Panc1 (cell line): ENCODE measurements at regions not wholly inside any gene's neighbourhood (a gene's known extent, or its start where the extent isn't known, plus 50 kb on each side); places are given as distances from the start of the nearest gene placed in this dataset.

Source experiments
- ATAC-seq: fragments of 200-7000 bp; cut with Tn5 transposase; 2 replicates; pipeline ENCODE4 v1.9.1; 2020; ENCODE audit warnings: mild to moderate bottlenecking, moderate library complexity
- BruUV-seq: library from RNA; stranded (reverse); fragments of 400-500 nt; replicated peaks from 2 replicates; lab custom pipeline; 2021; lab: Mats Ljungman, UMichigan
- CTCF ChIA-PET: fragments of 300-600 bp; sonication (Branson Sonifier 250); formaldehyde crosslinking; loops from one replicate; lab custom pipeline; 2022; ENCODE audit warnings: antibody characterized with exemption; lab: Charles Lee
- POLR2A ChIA-PET: fragments of 300-600 bp; sonication (Branson Sonifier 250); formaldehyde crosslinking; loops from one replicate; lab custom pipeline; 2022; ENCODE audit warnings: antibody characterized with exemption; lab: Charles Lee
- DNase-seq: peaks from one replicate; pipeline ENCODE4 v3.0.0-alpha.2; 2010; ENCODE audit warnings: low read depth, low spot score
- H3K27ac ChIP-seq: 2 replicates; pipeline ENCODE4 v1.5.1; 2011; ENCODE audit warnings: mild to moderate bottlenecking, low read length, inconsistent platforms
- H3K27me3 ChIP-seq: fragments of 200-500 bp; sonication (Bioruptor generic); 2 replicates; pipeline ENCODE4 v1.6.0; 2014; ENCODE audit warnings: low read length, inconsistent platforms; ENCODE audit not compliant: control insufficient read depth, insufficient read depth
- H3K36me3 ChIP-seq: fragments of 200-500 bp; sonication (Bioruptor generic); 2 replicates; pipeline ENCODE4 v1.5.1; 2014; ENCODE audit warnings: inconsistent platforms, mild to moderate bottlenecking, low read length, moderate library complexity; ENCODE audit not compliant: control insufficient read depth, insufficient read depth
- H3K4me1 ChIP-seq: 2 replicates; pipeline ENCODE4 v1.5.1; 2011; ENCODE audit warnings: inconsistent platforms, mild to moderate bottlenecking, low read length, moderate library complexity; ENCODE audit not compliant: control insufficient read depth, insufficient read depth
- H3K4me3 ChIP-seq, 2 experiments: 2 replicates each; pipeline ENCODE4 v1.5.1; 2011 to 2012; ENCODE audit warnings: low read depth in 2 of 2, low read length in 2 of 2, mild to moderate bottlenecking in 2 of 2, inconsistent platforms in 1 of 2, moderate library complexity in 1 of 2
- H3K9me3 ChIP-seq: fragments of 200-500 bp; sonication (Bioruptor generic); 2 replicates; pipeline ENCODE4 v1.5.1; 2014; ENCODE audit warnings: low read depth, mild to moderate bottlenecking, inconsistent platforms, low read length, moderate library complexity; ENCODE audit not compliant: control insufficient read depth, insufficient read depth
- POLR2AphosphoS5 ChIP-seq: IDR thresholded peaks from 2 replicates; pipeline ENCODE4 v1.6.1; 2012; ENCODE audit warnings: mild to moderate bottlenecking, low read depth, low read length, moderate library complexity
- SIN3A ChIP-seq: IDR thresholded peaks from 2 replicates; pipeline ENCODE4 v1.6.1; 2012; ENCODE audit warnings: low read depth, mild to moderate bottlenecking, low read length, moderate library complexity, borderline replicate concordance; ENCODE audit not compliant: insufficient read depth
- TCF7L2 ChIP-seq: IDR thresholded peaks from 2 replicates; pipeline ENCODE4 v1.6.1; 2011; ENCODE audit warnings: mild to moderate bottlenecking, low read depth, low read length, inconsistent platforms
- in situ Hi-C: cut with HindIII; loops from 2 replicates; pipeline ENCODE4 v1.10.0; 2016; ENCODE audit warnings: low sequenced_read_pairs, low pct_unique_long_range_greater_than_20kb
- intact Hi-C: fragments of 100-400 bp; cut with micrococcal nuclease; formaldehyde crosslinking; loops from one replicate; pipeline ENCODE4 v1.10.0; 2022; ENCODE audit not compliant: unreplicated experiment
- TF ChIP-seq, protein P1 (sequence below), 2 experiments: IDR thresholded peaks; 2 replicates each; pipeline ENCODE4 v1.6.1; 2011 to 2012; ENCODE audit warnings: low read depth in 2 of 2, control low read depth in 1 of 2, low read length in 1 of 2, mild to moderate bottlenecking in 1 of 2, moderate library complexity in 1 of 2; ENCODE audit not compliant: insufficient read depth in 1 of 2
- TF ChIP-seq, protein P2 (sequence below): fragments of 450-650 bp; IDR thresholded peaks from 2 replicates; pipeline ENCODE4 v1.5.1; 2017; ENCODE audit warnings: mild to moderate bottlenecking

DNA sequence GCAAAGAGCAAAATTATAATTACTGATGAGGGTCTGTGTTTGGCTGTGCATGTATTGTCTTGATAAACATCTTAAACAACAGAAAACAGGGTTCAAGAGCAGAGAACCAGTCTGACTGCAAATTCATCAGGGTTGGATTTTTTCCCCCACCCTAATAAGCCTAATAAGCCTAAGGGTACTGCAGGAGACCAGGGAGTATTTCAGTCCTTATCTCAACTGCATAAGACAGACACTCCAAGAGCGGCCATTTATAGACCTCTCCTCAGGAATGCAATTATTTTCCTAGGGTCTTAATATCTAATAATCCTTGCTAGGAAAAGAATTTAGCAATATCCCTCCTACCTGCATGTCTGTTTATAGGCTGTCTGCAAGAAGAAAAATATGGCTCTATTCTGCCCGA is 2011.5 kb upstream of the PCDH20 start:
- Histone ChIP-seq H3K4me1 (no peaks in the 10 kb centered on the region), H3K9me3 (no peaks in the 10 kb centered on the region), H3K4me3 (no peak overlapping the region), H3K27ac (no peak overlapping the region), H3K36me3 (no peaks in the 10 kb centered on the region), H3K27me3 (no peaks in the 10 kb centered on the region)
- DNase-seq (no peak), ATAC-seq (no peak)
- BruUV-seq: no TSS peak
- intact Hi-C loops: no loop called here
- CTCF ChIA-PET: no interaction called here
- no peak for TF ChIP-seq TCF7L2
- TF ChIP-seq POLR2AphosphoS5: no peak
- TF ChIP-seq, protein P1, sequence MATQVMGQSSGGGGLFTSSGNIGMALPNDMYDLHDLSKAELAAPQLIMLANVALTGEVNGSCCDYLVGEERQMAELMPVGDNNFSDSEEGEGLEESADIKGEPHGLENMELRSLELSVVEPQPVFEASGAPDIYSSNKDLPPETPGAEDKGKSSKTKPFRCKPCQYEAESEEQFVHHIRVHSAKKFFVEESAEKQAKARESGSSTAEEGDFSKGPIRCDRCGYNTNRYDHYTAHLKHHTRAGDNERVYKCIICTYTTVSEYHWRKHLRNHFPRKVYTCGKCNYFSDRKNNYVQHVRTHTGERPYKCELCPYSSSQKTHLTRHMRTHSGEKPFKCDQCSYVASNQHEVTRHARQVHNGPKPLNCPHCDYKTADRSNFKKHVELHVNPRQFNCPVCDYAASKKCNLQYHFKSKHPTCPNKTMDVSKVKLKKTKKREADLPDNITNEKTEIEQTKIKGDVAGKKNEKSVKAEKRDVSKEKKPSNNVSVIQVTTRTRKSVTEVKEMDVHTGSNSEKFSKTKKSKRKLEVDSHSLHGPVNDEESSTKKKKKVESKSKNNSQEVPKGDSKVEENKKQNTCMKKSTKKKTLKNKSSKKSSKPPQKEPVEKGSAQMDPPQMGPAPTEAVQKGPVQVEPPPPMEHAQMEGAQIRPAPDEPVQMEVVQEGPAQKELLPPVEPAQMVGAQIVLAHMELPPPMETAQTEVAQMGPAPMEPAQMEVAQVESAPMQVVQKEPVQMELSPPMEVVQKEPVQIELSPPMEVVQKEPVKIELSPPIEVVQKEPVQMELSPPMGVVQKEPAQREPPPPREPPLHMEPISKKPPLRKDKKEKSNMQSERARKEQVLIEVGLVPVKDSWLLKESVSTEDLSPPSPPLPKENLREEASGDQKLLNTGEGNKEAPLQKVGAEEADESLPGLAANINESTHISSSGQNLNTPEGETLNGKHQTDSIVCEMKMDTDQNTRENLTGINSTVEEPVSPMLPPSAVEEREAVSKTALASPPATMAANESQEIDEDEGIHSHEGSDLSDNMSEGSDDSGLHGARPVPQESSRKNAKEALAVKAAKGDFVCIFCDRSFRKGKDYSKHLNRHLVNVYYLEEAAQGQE (IDR thresholded peaks at IDR 0.05; ENCODE audit: insufficient read depth in 1 of 2, low read depth in 2 of 2, low read length in 1 of 2): no peak
- TF ChIP-seq, protein P2, sequence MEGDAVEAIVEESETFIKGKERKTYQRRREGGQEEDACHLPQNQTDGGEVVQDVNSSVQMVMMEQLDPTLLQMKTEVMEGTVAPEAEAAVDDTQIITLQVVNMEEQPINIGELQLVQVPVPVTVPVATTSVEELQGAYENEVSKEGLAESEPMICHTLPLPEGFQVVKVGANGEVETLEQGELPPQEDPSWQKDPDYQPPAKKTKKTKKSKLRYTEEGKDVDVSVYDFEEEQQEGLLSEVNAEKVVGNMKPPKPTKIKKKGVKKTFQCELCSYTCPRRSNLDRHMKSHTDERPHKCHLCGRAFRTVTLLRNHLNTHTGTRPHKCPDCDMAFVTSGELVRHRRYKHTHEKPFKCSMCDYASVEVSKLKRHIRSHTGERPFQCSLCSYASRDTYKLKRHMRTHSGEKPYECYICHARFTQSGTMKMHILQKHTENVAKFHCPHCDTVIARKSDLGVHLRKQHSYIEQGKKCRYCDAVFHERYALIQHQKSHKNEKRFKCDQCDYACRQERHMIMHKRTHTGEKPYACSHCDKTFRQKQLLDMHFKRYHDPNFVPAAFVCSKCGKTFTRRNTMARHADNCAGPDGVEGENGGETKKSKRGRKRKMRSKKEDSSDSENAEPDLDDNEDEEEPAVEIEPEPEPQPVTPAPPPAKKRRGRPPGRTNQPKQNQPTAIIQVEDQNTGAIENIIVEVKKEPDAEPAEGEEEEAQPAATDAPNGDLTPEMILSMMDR: no peak
- TF ChIP-seq SIN3A: no peak
- POLR2A ChIA-PET: no interaction called here
- in situ Hi-C loops: no loop called here

DNA sequence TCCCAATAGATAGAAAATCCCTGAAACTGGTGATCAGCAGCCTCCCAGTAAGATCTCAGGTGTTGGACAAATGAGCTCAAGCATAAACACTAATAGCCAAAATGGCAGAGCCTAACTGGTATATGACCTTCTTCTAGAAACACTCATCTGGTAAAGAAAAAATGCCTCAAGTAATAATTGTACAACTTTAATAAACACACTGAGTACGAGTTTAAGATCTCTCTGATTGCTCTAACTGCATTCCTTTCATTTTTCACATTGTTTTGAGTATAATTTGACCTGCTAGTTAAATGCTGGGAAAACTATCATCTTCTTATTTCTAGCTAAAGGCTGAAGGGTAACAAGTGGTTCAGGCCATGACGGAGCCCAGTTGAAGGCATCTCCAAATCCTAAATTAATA is 2009.5 kb upstream of the PCDH20 start:
- H3K4me3 ChIP-seq: no peak overlapping the region
- TF ChIP-seq POLR2AphosphoS5: no peak
- TF ChIP-seq, protein P2: no peak
- no peak for TF ChIP-seq SIN3A
- TF ChIP-seq, protein P1 (IDR thresholded peaks at IDR 0.05; ENCODE audit: insufficient read depth in 1 of 2, low read depth in 2 of 2, low read length in 1 of 2): no peak
- TF ChIP-seq TCF7L2: no peak
- ChIA-PET POLR2A (no interaction called here), CTCF (no interaction called here)
- no peak for ATAC-seq
- no peak overlapping the region for H3K27ac ChIP-seq
- H3K27me3 ChIP-seq: no peaks in the 10 kb centered on the region
- intact Hi-C loops (no loop called here), in situ Hi-C loops (no loop called here)
- no peaks in the 10 kb centered on the region for H3K4me1 ChIP-seq
- no TSS peak for BruUV-seq
- DNase-seq: no peak
- no peaks in the 10 kb centered on the region for H3K9me3 ChIP-seq
- H3K36me3 ChIP-seq: no peaks in the 10 kb centered on the region
